ENCODE measurements at regions not wholly inside any gene's neighbourhood (a gene's known extent, or its start where the extent isn't known, plus 50 kb on each side); places are given as distances from the start of the nearest gene placed in this dataset.
"Not testable (repeated sequence)": the region's sequence is repeated elsewhere in the genome, so short reads cannot be mapped to it uniquely, and the experiment has no call there.

GRCh38 chr4:13893987-13894386, 266.5 kb upstream of the BOD1L1 start:
- no peak for DNase-seq (ENCODE audit: low read depth)

- no peak for DNase-seq (ENCODE audit: low read depth)
These were observed 273.3 kb upstream of the BOD1L1 start for GRCh38 chr4:13900780-13901179.

- DNase-seq (ENCODE audit: low read depth) = no peak
These were observed 274.6 kb upstream of the BOD1L1 start for GRCh38 chr4:13902146-13902545.

GRCh38 chr4:13903061-13903460, 275.5 kb upstream of the BOD1L1 start:
- no peak for DNase-seq (ENCODE audit: low read depth)

- no peak for DNase-seq (ENCODE audit: low read depth)
These were observed 276.4 kb upstream of the BOD1L1 start for GRCh38 chr4:13903901-13904300.

- DNase-seq (ENCODE audit: low read depth) = no peak
These were observed 278.0 kb upstream of the BOD1L1 start for GRCh38 chr4:13905543-13905942.

GRCh38 chr4:13906727-13907126, 279.2 kb upstream of the BOD1L1 start:
- no peak for DNase-seq (ENCODE audit: low read depth)

GRCh38 chr4:13907255-13907751, 279.8 kb upstream of the BOD1L1 start:
- DNase-seq (ENCODE audit: low read depth) = peak; percentile 82

GRCh38 chr4:13908455-13908854, 280.9 kb upstream of the BOD1L1 start:
- no peak for DNase-seq (ENCODE audit: low read depth)

- DNase-seq (ENCODE audit: low read depth) = peak; percentile 56
These were observed 283.0 kb upstream of the BOD1L1 start for GRCh38 chr4:13910556-13910955.

GRCh38 chr4:13911256-13911655, 283.7 kb upstream of the BOD1L1 start:
- no peak for DNase-seq (ENCODE audit: low read depth)

- no peak for DNase-seq (ENCODE audit: low read depth)
These were observed 285.0 kb upstream of the BOD1L1 start for GRCh38 chr4:13912436-13912925.

GRCh38 chr4:13912966-13913365, 285.4 kb upstream of the BOD1L1 start:
- peak; percentile 34 for DNase-seq (ENCODE audit: low read depth)

- DNase-seq (ENCODE audit: low read depth) = peak; percentile 71
These were observed 289.5 kb upstream of the BOD1L1 start for GRCh38 chr4:13917015-13917414.

- DNase-seq (ENCODE audit: low read depth) = peak; percentile 85
These were observed 290.6 kb upstream of the BOD1L1 start for GRCh38 chr4:13918110-13918509.

GRCh38 chr4:13918991-13919441, 291.5 kb upstream of the BOD1L1 start:
- DNase-seq (ENCODE audit: low read depth) = peak; percentile 92

- no peak for DNase-seq (ENCODE audit: low read depth)
These were observed 292.8 kb upstream of the BOD1L1 start for GRCh38 chr4:13920111-13920875.

GRCh38 chr4:13920901-13921300, 293.4 kb upstream of the BOD1L1 start:
- peak; percentile 96 for DNase-seq (ENCODE audit: low read depth)

- peak; percentile 56 for DNase-seq (ENCODE audit: low read depth)
These were observed 294.3 kb upstream of the BOD1L1 start for GRCh38 chr4:13921805-13922204.

GRCh38 chr4:13922459-13922858, 294.9 kb upstream of the BOD1L1 start:
- DNase-seq (ENCODE audit: low read depth) = no peak

- DNase-seq (ENCODE audit: low read depth) = no peak
These were observed 295.5 kb upstream of the BOD1L1 start for GRCh38 chr4:13922873-13923645.

- not testable (repeated sequence) for DNase-seq (ENCODE audit: low read depth)
These were observed 297.4 kb upstream of the BOD1L1 start for GRCh38 chr4:13924900-13925299.
